ENCODE measurements at regions not wholly inside any gene's neighbourhood (a gene's known extent, or its start where the extent isn't known, plus 50 kb on each side); places are given as distances from the start of the nearest gene placed in this dataset.

DNA sequence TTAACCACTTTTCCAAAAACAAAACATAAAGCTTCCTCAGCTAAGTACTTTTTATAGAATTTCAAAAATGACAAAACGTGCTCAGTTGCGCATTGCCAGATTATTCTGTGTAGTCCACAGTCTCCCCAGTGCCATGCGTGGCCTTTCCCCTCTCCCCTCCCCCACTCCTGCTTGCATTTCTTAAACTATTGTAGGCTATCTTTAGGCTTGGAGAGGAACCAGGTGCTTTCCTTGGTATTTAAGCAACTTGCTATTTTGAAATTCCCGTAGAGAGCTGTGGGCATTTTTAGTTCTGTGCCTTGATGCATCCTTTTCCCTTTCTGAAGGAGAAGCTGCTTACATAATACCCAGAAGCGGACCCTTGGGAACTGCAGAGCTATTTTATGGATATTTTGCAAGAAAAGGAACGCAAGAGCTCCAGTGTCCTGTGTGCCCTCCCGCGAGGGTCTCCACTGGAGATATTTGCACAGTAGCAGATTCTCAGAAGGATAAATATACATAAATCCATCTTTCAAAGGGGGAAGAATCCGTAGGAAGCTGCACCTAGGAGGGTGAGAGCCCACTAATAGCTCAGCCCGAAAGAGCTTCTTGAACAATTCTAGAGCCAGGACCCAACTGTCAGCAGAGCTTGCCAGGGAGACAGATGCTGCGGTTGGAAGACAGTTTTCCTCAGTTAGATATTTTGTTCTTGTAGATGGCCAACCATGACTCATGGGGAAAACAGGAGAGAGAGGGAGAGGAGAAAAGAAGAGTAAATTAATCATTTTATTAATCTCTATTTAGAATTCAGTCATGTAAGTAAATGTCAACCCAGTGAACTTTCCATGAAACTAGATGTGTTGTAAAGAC lies 1298.3 kb upstream of the WWC1 start:
- TF ChIP-seq, protein P1, sequence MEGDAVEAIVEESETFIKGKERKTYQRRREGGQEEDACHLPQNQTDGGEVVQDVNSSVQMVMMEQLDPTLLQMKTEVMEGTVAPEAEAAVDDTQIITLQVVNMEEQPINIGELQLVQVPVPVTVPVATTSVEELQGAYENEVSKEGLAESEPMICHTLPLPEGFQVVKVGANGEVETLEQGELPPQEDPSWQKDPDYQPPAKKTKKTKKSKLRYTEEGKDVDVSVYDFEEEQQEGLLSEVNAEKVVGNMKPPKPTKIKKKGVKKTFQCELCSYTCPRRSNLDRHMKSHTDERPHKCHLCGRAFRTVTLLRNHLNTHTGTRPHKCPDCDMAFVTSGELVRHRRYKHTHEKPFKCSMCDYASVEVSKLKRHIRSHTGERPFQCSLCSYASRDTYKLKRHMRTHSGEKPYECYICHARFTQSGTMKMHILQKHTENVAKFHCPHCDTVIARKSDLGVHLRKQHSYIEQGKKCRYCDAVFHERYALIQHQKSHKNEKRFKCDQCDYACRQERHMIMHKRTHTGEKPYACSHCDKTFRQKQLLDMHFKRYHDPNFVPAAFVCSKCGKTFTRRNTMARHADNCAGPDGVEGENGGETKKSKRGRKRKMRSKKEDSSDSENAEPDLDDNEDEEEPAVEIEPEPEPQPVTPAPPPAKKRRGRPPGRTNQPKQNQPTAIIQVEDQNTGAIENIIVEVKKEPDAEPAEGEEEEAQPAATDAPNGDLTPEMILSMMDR (IDR thresholded peaks at IDR 0.05 in 4 of 5, conservative IDR thresholded peaks at IDR 0.05 in 1 of 5): no peak
- TF ChIP-seq POLR2A (IDR thresholded peaks at IDR 0.05): no peak

Measured in gastrocnemius medialis (tissue), 4 donors.